ENCODE measurements at regions not wholly inside any gene's neighbourhood (a gene's known extent, or its start where the extent isn't known, plus 50 kb on each side); places are given as distances from the start of the nearest gene placed in this dataset.

DNA sequence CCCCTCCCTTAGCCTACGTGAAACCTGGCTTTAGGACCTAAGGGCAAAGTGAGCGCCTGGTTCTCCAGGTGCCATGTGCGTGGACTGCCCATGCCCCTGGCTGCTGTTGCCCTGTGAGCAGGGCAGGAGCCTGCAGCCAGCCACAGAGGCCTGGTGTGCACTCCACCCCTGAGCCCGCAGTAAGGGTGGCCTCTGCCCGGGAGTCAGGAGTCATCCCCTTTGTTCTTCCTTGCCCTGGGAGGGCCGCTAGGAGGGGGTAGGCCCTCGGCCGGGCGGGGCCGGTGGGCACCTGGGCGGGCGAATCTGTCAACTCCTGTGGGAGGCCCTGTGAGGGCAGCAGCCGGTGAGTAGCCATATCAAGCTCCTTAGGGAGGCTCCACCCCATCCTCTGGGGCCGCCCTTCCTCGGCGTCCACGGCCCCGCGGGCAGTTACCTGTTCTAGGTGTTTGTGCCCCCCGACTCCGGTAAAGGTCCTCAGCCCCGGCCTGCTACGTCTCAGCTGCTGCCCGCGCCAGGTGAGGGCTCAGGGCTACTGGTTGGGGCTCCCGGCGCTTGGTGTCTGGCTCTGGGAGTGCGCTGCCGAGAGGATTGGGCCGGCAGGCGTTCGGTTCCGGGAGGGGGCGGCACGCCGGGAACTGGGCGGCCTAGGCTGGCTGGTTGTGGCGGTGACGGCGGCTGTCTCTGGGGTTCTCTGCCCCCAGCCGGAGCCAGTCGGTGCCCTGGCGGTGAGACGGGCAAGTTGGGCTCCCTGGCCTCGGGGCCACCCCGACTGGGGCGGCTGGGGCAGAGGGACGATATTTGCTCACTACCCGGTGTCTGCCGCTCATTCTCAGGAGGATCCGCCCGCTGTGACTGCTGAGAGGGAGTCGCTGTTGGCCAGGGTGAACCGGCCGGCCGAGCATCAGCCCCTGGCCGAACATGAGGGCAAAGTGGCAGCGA lies 1060.2 kb downstream of the TECRL start:
- TF ChIP-seq, protein P1, sequence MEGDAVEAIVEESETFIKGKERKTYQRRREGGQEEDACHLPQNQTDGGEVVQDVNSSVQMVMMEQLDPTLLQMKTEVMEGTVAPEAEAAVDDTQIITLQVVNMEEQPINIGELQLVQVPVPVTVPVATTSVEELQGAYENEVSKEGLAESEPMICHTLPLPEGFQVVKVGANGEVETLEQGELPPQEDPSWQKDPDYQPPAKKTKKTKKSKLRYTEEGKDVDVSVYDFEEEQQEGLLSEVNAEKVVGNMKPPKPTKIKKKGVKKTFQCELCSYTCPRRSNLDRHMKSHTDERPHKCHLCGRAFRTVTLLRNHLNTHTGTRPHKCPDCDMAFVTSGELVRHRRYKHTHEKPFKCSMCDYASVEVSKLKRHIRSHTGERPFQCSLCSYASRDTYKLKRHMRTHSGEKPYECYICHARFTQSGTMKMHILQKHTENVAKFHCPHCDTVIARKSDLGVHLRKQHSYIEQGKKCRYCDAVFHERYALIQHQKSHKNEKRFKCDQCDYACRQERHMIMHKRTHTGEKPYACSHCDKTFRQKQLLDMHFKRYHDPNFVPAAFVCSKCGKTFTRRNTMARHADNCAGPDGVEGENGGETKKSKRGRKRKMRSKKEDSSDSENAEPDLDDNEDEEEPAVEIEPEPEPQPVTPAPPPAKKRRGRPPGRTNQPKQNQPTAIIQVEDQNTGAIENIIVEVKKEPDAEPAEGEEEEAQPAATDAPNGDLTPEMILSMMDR (conservative IDR thresholded peaks at IDR 0.05; ENCODE audit: low read length), result no peak
- no peak for TF ChIP-seq EZH2phosphoT487 (IDR thresholded peaks at IDR 0.05; ENCODE audit: borderline replicate concordance, low read depth, low read length)

Data from OCI-LY7 (cell line).